ENCODE measurements at regions not wholly inside any gene's neighbourhood (a gene's known extent, or its start where the extent isn't known, plus 50 kb on each side); places are given as distances from the start of the nearest gene placed in this dataset.

DNA sequence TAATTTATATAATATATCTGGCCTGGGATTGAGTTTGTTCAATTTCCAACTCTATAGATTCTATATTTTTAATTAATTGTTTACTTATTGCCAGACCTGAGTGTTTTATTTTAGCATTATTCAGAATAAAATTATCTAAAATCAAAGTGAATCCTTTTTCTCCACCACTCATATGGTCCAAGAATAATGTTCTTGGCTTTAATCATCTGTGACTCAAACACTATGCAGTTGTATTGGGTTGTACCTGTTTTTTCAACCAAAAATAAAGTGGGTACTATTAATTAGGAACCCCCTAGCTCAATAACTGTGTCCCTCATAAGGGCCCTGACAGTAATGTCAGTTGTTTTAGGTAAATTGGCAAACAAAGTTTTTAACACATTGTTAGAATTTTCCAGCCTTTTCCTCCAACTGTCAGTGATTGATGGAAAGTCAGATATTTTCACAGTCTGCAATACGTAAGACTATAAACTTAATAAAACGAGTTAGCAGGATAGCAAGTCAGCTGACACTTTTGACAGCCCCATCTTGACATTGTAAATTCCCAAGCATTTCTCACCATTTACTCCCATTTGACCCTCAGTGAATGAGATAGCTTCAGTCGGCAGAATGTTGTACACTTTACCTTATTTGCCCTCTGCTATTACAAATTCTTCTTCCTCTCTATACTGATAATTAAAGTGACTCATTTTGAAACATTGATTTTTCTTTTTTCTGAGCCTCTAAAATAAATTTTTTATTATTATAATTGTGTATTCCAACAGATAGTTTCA is 587.4 kb downstream of the METTL4 start:
- DNase-seq (ENCODE audit: low read depth), result no peak
- no peak for TF ChIP-seq CTCF (conservative IDR thresholded peaks at IDR 0.05; ENCODE audit: low read depth, low read length)
- no peak overlapping the region for H3K4me3 ChIP-seq (ENCODE audit: low read depth, low read length)

GRCh38 chr18:1993866-1994265 is 577.4 kb downstream of the METTL4 start:
- H3K4me3 ChIP-seq (ENCODE audit: low read depth, low read length), result no peak overlapping the region
- TF ChIP-seq CTCF (conservative IDR thresholded peaks at IDR 0.05; ENCODE audit: low read depth, low read length), result no peak
- DNase-seq (ENCODE audit: low read depth), result no peak

DNA sequence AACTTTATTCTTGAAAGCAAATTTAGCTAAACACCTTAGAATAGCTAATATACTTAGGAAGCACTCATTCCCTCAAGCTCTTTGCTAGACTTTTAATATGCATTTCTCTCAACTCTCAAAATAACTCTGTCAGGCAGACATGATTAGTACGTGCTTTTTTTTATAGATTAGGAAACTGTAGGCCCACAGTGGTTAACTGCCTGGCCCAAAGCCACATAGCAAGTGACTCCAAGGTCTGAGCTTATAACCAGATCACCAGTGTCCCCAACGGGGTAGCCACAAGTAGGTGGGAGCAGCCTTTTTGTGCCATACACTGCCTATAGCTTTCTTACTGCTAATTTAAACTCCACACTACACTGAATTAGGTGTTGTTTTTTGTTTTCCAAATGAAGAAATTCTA is 576.8 kb downstream of the METTL4 start:
- DNase-seq (ENCODE audit: low read depth), result no peak
- no peak for TF ChIP-seq CTCF (conservative IDR thresholded peaks at IDR 0.05; ENCODE audit: low read depth, low read length)
- no peak overlapping the region for H3K4me3 ChIP-seq (ENCODE audit: low read depth, low read length)

GRCh38 chr18:1995041-1995612 is 576.2 kb downstream of the METTL4 start:
- no peak overlapping the region for H3K4me3 ChIP-seq (ENCODE audit: low read depth, low read length)
- TF ChIP-seq CTCF (conservative IDR thresholded peaks at IDR 0.05; ENCODE audit: low read depth, low read length), result no peak
- DNase-seq (ENCODE audit: low read depth), result no peak

DNA sequence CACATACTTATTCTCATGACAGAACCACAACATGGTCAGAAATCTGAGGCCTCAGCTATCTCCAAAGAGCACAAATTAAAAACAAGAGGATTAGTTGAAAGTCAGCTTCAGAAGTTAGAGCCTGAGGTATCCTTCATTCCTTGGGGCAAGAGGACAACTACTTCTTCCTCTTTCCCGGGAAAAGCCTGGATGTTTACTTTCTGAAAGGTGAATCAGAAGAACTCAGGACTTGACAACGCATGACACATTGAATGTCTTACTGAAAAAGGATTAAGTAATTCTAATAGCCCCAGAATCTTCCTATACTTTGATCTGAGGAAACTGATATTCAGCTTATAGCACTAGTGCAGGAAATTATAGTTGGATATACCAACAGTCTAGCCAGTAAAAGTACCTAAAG is 573.2 kb downstream of the METTL4 start:
- no peak for DNase-seq (ENCODE audit: low read depth)
- no peak for TF ChIP-seq CTCF (conservative IDR thresholded peaks at IDR 0.05; ENCODE audit: low read depth, low read length)
- H3K4me3 ChIP-seq (ENCODE audit: low read depth, low read length), result no peak overlapping the region

DNA sequence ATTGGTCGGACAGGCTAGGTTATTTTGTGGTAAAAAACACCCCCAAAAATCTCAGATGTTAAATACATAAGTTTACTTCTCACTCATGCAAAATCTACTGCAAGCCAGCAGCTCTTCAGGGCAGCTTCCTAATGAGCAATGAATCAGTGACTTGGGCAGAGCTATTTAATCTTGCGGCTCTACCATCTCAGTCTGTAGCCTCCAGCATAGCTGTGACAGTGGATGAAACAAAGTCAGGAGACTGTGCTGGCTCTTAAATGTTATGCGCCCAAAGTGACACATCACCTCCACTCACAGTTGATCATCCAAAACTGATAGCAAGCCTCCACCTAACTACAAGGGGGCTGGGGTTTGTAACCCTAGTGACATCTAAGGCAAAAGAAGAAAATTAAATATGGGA is 571.9 kb downstream of the METTL4 start:
- TF ChIP-seq CTCF (conservative IDR thresholded peaks at IDR 0.05; ENCODE audit: low read depth, low read length), result no peak
- DNase-seq (ENCODE audit: low read depth), result no peak
- no peak overlapping the region for H3K4me3 ChIP-seq (ENCODE audit: low read depth, low read length)

GRCh38 chr18:2002151-2002550 is 569.2 kb downstream of the METTL4 start:
- TF ChIP-seq CTCF (conservative IDR thresholded peaks at IDR 0.05; ENCODE audit: low read depth, low read length), result no peak
- no peak overlapping the region for H3K4me3 ChIP-seq (ENCODE audit: low read depth, low read length)
- peak; percentile 1 for DNase-seq (ENCODE audit: low read depth)

Measured in choroid plexus epithelial cell (primary cell).